SKM-1 (cell line): ENCODE measurements at regions not wholly inside any gene's neighbourhood (a gene's known extent, or its start where the extent isn't known, plus 50 kb on each side); places are given as distances from the start of the nearest gene placed in this dataset.

Experiments used
- DNase-seq: peaks from one replicate; lab custom pipeline; 2025; ENCODE audit not compliant: unreplicated experiment; lab: John Stamatoyannopoulos, UW

GRCh38 chr11:112835591-112836255 lies 125.5 kb upstream of the NCAM1 start:
- DNase-seq = no peak

GRCh38 chr11:112836256-112836602 lies 125.0 kb upstream of the NCAM1 start:
- no peak for DNase-seq

GRCh38 chr11:112837162-112837826 lies 123.9 kb upstream of the NCAM1 start:
- no peak for DNase-seq

GRCh38 chr11:112839051-112839450 lies 122.2 kb upstream of the NCAM1 start:
- no peak for DNase-seq

- DNase-seq = no peak
These were observed 119.5 kb upstream of the NCAM1 start for GRCh38 chr11:112841729-112842128.

- no peak for DNase-seq
These were observed 119.1 kb upstream of the NCAM1 start for GRCh38 chr11:112842151-112842550.

GRCh38 chr11:112844517-112844916 lies 116.7 kb upstream of the NCAM1 start:
- DNase-seq = no peak

GRCh38 chr11:112847568-112847967 lies 113.7 kb upstream of the NCAM1 start:
- no peak for DNase-seq

GRCh38 chr11:112852143-112852866 lies 108.9 kb upstream of the NCAM1 start:
- DNase-seq = no peak

GRCh38 chr11:112856133-112856532 lies 105.1 kb upstream of the NCAM1 start:
- DNase-seq = no peak

GRCh38 chr11:112856591-112856990 lies 104.6 kb upstream of the NCAM1 start:
- DNase-seq = no peak

GRCh38 chr11:112858289-112859023 lies 102.8 kb upstream of the NCAM1 start:
- DNase-seq = no peak

- no peak for DNase-seq
These were observed 101.4 kb upstream of the NCAM1 start for GRCh38 chr11:112859787-112860186.

- no peak for DNase-seq
These were observed 99.9 kb upstream of the NCAM1 start for GRCh38 chr11:112861356-112861755.

- DNase-seq = no peak
These were observed 97.9 kb upstream of the NCAM1 start for GRCh38 chr11:112863305-112863704.

GRCh38 chr11:112864672-112865071 lies 96.5 kb upstream of the NCAM1 start:
- DNase-seq = no peak

- DNase-seq = no peak
These were observed 89.2 kb upstream of the NCAM1 start for GRCh38 chr11:112871909-112872500.

GRCh38 chr11:112874980-112875379 lies 86.2 kb upstream of the NCAM1 start:
- no peak for DNase-seq

- DNase-seq = no peak
These were observed 83.6 kb upstream of the NCAM1 start for GRCh38 chr11:112877581-112877980.

- DNase-seq = no peak
These were observed 83.1 kb upstream of the NCAM1 start for GRCh38 chr11:112878033-112878601.

- no peak for DNase-seq
These were observed 80.7 kb upstream of the NCAM1 start for GRCh38 chr11:112880495-112880894.
